H9 (cell line): ENCODE measurements at regions not wholly inside any gene's neighbourhood (a gene's known extent, or its start where the extent isn't known, plus 50 kb on each side); places are given as distances from the start of the nearest gene placed in this dataset.
A peak's percentile ranks its signal among the peaks of the same experiment; 100 is the strongest.

ENCODE experiments used
- DNase-seq: peaks from one replicate; pipeline ENCODE4 v3.0.0-alpha.2; 2017
- H2AFZ ChIP-seq: one replicate; pipeline ENCODE4 v1.6.1; 2013; ENCODE audit warnings: mild to moderate bottlenecking, low read length, control low read depth, moderate library complexity
- H2AK5ac ChIP-seq: 2 replicates; pipeline ENCODE4 v1.6.1; 2013; ENCODE audit warnings: low read length, control low read depth, mixed read lengths; ENCODE audit not compliant: insufficient read length
- H2BK120ac ChIP-seq: one replicate; pipeline ENCODE4 v1.6.1; 2013; ENCODE audit warnings: low read depth, mild to moderate bottlenecking, low read length, control low read depth, inconsistent platforms; ENCODE audit not compliant: poor library complexity, severe bottlenecking
- H2BK12ac ChIP-seq: 2 replicates; pipeline ENCODE4 v1.6.1; 2013; ENCODE audit warnings: low read length, control low read depth, mixed read lengths, low read depth; ENCODE audit not compliant: insufficient read length
- H2BK15ac ChIP-seq: 2 replicates; pipeline ENCODE4 v1.6.1; 2013; ENCODE audit warnings: low read depth, low read length, control low read depth
- H2BK20ac ChIP-seq: one replicate; pipeline ENCODE4 v1.6.1; 2013; ENCODE audit warnings: low read depth, mild to moderate bottlenecking, low read length, control low read depth, inconsistent platforms; ENCODE audit not compliant: poor library complexity, severe bottlenecking
- H2BK5ac ChIP-seq: 2 replicates; pipeline ENCODE4 v1.6.1; 2013; ENCODE audit warnings: low read length, control low read depth, mixed read lengths; ENCODE audit not compliant: insufficient read length
- H3K14ac ChIP-seq: 2 replicates; pipeline ENCODE4 v1.6.1; 2013; ENCODE audit warnings: low read length, control low read depth; ENCODE audit not compliant: insufficient read depth
- H3K18ac ChIP-seq: 2 replicates; pipeline ENCODE4 v1.6.1; 2013; ENCODE audit warnings: low read depth, mild to moderate bottlenecking, mixed read lengths, low read length, control low read depth; ENCODE audit not compliant: insufficient read length
- H3K23ac ChIP-seq: 2 replicates; pipeline ENCODE4 v1.6.1; 2013; ENCODE audit warnings: low read length, control low read depth, mixed read lengths, low read depth; ENCODE audit not compliant: insufficient read length
- H3K23me2 ChIP-seq: 2 replicates; pipeline ENCODE4 v1.6.1; 2013; ENCODE audit warnings: low read depth, mild to moderate bottlenecking, mixed read lengths, low read length, control low read depth; ENCODE audit not compliant: insufficient read length, poor library complexity, severe bottlenecking
- H3K27ac ChIP-seq: 2 replicates; pipeline ENCODE4 v1.5.1; 2013; ENCODE audit warnings: low read length, control low read depth, mixed read lengths, low read depth; ENCODE audit not compliant: insufficient read length
- H3K27me3 ChIP-seq: 2 replicates; pipeline ENCODE4 v1.6.1; 2013; ENCODE audit warnings: low read length, control low read depth, inconsistent platforms; ENCODE audit not compliant: insufficient read depth
- H3K4ac ChIP-seq: 2 replicates; pipeline ENCODE4 v1.6.1; 2013; ENCODE audit warnings: low read depth, mild to moderate bottlenecking, control low read depth, inconsistent platforms, low read length, moderate library complexity
- H3K4me1 ChIP-seq: 2 replicates; pipeline ENCODE4 v1.6.1; 2013; ENCODE audit warnings: low read length, control low read depth, inconsistent platforms; ENCODE audit not compliant: insufficient read depth
- H3K4me2 ChIP-seq: 2 replicates; pipeline ENCODE4 v1.6.1; 2013; ENCODE audit warnings: low read length, control low read depth, mixed read lengths; ENCODE audit not compliant: insufficient read length, insufficient read depth
- H3K56ac ChIP-seq: 2 replicates; pipeline ENCODE4 v1.6.1; 2013; ENCODE audit warnings: low read depth, mild to moderate bottlenecking, mixed read lengths, low read length, control low read depth; ENCODE audit not compliant: insufficient read length
- H3K79me1 ChIP-seq: 2 replicates; pipeline ENCODE4 v1.6.1; 2013; ENCODE audit warnings: low read depth, mild to moderate bottlenecking, moderate library complexity, low read length, control low read depth, inconsistent platforms; ENCODE audit not compliant: insufficient read depth, poor library complexity, severe bottlenecking
- H3K79me2 ChIP-seq: 2 replicates; pipeline ENCODE4 v1.6.1; 2013; ENCODE audit warnings: low read length, control low read depth, inconsistent platforms; ENCODE audit not compliant: insufficient read depth
- H3K9ac ChIP-seq: 2 replicates; pipeline ENCODE4 v1.6.1; 2013; ENCODE audit warnings: low read length, control low read depth, mixed read lengths; ENCODE audit not compliant: insufficient read length; ENCODE audit errors: extremely low read depth
- H3K9me3 ChIP-seq: one replicate; pipeline ENCODE4 v1.6.1; 2013; ENCODE audit warnings: low read depth, low read length, inconsistent platforms; ENCODE audit not compliant: control insufficient read depth
- H3T11ph ChIP-seq: one replicate; pipeline ENCODE4 v1.6.1; 2013; ENCODE audit warnings: mild to moderate bottlenecking, low read length, control low read depth, inconsistent platforms
- H4K20me1 ChIP-seq: one replicate; pipeline ENCODE4 v1.6.1; 2013; ENCODE audit not compliant: control insufficient read depth, insufficient read length, insufficient read depth
- H4K5ac ChIP-seq: 2 replicates; pipeline ENCODE4 v1.6.1; 2013; ENCODE audit warnings: low read depth, mild to moderate bottlenecking, mixed read lengths, low read length, control low read depth; ENCODE audit not compliant: insufficient read length
- H4K8ac ChIP-seq: replicated peaks from 2 replicates; pipeline ENCODE4 v1.6.1; 2013; ENCODE audit warnings: low read length, control low read depth, mixed read lengths, low read depth; ENCODE audit not compliant: insufficient read length
- H4K91ac ChIP-seq: 2 replicates; pipeline ENCODE4 v1.6.1; 2013; ENCODE audit warnings: low read depth, mild to moderate bottlenecking, moderate library complexity, mixed read lengths, low read length, control low read depth; ENCODE audit not compliant: insufficient read length
- H3K27ac Mint-ChIP-seq, 3 experiments: 2 replicates in 2 of 3; 3 replicates in 1 of 3; pipeline ENCODE4 v1.8.0; 2020 to 2021; ENCODE audit warnings: mixed read lengths in 3 of 3, mild to moderate bottlenecking in 1 of 3, moderate library complexity in 1 of 3
- H3K27me3 Mint-ChIP-seq: 2 replicates; pipeline ENCODE4 v1.8.0; 2021; ENCODE audit warnings: low read depth, mild to moderate bottlenecking, moderate library complexity, mixed read lengths
- H3K36me3 Mint-ChIP-seq, 3 experiments: 2 replicates in 2 of 3; 3 replicates in 1 of 3; pipeline ENCODE4 v1.8.0; 2020 to 2021; ENCODE audit warnings: low read depth in 3 of 3, mixed read lengths in 3 of 3; ENCODE audit not compliant: insufficient read depth in 1 of 3
- H3K4me1 Mint-ChIP-seq, 2 experiments: 2 replicates each; pipeline ENCODE4 v1.8.0; 2020; ENCODE audit warnings: mixed read lengths in 2 of 2
- H3K4me3 Mint-ChIP-seq, 2 experiments: 2 replicates in 1 of 2; 3 replicates in 1 of 2; pipeline ENCODE4 v1.8.0; 2020 to 2021; ENCODE audit warnings: mild to moderate bottlenecking in 2 of 2, mixed read lengths in 2 of 2, moderate library complexity in 1 of 2
- H3K9me3 Mint-ChIP-seq, 2 experiments: 2 replicates in 1 of 2; 3 replicates in 1 of 2; pipeline ENCODE4 v1.8.0; 2020; ENCODE audit warnings: mild to moderate bottlenecking in 2 of 2, mixed read lengths in 2 of 2, moderate library complexity in 1 of 2
- TF ChIP-seq, protein P1 (sequence below): fragments of 200-600 bp; sonication (generic); conservative IDR thresholded peaks from 3 replicates; pipeline ENCODE4 v1.8.0; 2021; ENCODE audit warnings: antibody characterized with exemption, mild to moderate bottlenecking

- Mint-ChIP-seq H3K4me1 (peaks cover 16 to 19% of the 10 kb centered on the region in 2 experiments), H3K27me3 (no peaks in the 10 kb centered on the region)
- no peaks in the 10 kb centered on the region for H3K9me3 ChIP-seq
Observed at GRCh38 chr13:80584306-80584705, 243.4 kb upstream of the SPRY2 start.

More at GRCh38 chr13:80584306-80584705, 243.4 kb upstream of the SPRY2 start:
- Histone ChIP-seq H3K9ac (no peak overlapping the region), H2AFZ (no peak overlapping the region), H3K4me1 (peaks cover 2% of the 10 kb centered on the region; the same call in 1 of the 2 replicates), H2BK20ac (no peak overlapping the region), H3K23ac (no peak overlapping the region), H3K18ac (no peak overlapping the region), H3K79me1 (no peaks in the 10 kb centered on the region), H4K91ac (no peak overlapping the region), H2BK5ac (no peak overlapping the region), H2BK15ac (no peak overlapping the region), H2BK120ac (no peak overlapping the region), H3K23me2 (no peaks in the 10 kb centered on the region), H3K27ac (peak overlapping the region; percentile 74), H3T11ph (no peak overlapping the region), H3K14ac (no peak overlapping the region), H3K4ac (no peak overlapping the region), H4K20me1 (no peaks in the 10 kb centered on the region), H2BK12ac (no peak overlapping the region), H2AK5ac (peak overlapping the region; percentile 72), H3K4me2 (peak overlapping the region; percentile 32), H3K56ac (no peak overlapping the region), H3K79me2 (no peaks in the 10 kb centered on the region), H4K5ac (no peak overlapping the region), H4K8ac (no peak overlapping the region), H3K27me3 (no peaks in the 10 kb centered on the region)
- H3K9me3 Mint-ChIP-seq = peaks cover 24 to 33% of the 10 kb centered on the region in 2 experiments
- peaks cover 10 to 44% (median 19%) of the 10 kb centered on the region in 3 experiments for H3K36me3 Mint-ChIP-seq
- DNase-seq = no peak
- peak overlapping the region; percentile 8 to 79 (median 79); a peak in 5 of 7 replicates for H3K27ac Mint-ChIP-seq
- TF ChIP-seq, protein P1, sequence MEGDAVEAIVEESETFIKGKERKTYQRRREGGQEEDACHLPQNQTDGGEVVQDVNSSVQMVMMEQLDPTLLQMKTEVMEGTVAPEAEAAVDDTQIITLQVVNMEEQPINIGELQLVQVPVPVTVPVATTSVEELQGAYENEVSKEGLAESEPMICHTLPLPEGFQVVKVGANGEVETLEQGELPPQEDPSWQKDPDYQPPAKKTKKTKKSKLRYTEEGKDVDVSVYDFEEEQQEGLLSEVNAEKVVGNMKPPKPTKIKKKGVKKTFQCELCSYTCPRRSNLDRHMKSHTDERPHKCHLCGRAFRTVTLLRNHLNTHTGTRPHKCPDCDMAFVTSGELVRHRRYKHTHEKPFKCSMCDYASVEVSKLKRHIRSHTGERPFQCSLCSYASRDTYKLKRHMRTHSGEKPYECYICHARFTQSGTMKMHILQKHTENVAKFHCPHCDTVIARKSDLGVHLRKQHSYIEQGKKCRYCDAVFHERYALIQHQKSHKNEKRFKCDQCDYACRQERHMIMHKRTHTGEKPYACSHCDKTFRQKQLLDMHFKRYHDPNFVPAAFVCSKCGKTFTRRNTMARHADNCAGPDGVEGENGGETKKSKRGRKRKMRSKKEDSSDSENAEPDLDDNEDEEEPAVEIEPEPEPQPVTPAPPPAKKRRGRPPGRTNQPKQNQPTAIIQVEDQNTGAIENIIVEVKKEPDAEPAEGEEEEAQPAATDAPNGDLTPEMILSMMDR = no peak
- 0 out of 5 replicates have a peak overlapping the region, but pooled peaks of 1 of the 2 experiments have one; percentile 2 for H3K4me3 Mint-ChIP-seq
